Thoracic aorta (tissue), 2 donors: ENCODE measurements at regions not wholly inside any gene's neighbourhood (a gene's known extent, or its start where the extent isn't known, plus 50 kb on each side); places are given as distances from the start of the nearest gene placed in this dataset.

Experiments
- ATAC-seq: fragments of 150-250 bp; one replicate; pipeline ENCODE4 v1.8.0; 2017; ENCODE audit warnings: low read depth; ENCODE audit not compliant: insufficient number of reproducible peaks, low FRiP score
- DNase-seq: peaks from one replicate; pipeline ENCODE4 v3.0.0-alpha.2; 2020; ENCODE audit warnings: low spot score
- H3K27ac ChIP-seq, 2 donors: fragments of 200-600 bp; sonication (generic); 1 replicate in 1 of 2; 2 replicates in 1 of 2; pipeline ENCODE4 v1.5.1; 2016; ENCODE audit warnings: mild to moderate bottlenecking in 2 of 2, moderate library complexity in 2 of 2
- H3K27me3 ChIP-seq: fragments of 200-600 bp; sonication (generic); replicated peaks from 2 replicates; pipeline ENCODE4 v1.6.0; 2016; ENCODE audit warnings: mild to moderate bottlenecking; ENCODE audit not compliant: insufficient read depth
- H3K36me3 ChIP-seq: fragments of 200-600 bp; sonication (generic); one replicate; pipeline ENCODE4 v1.5.1; 2016
- H3K4me1 ChIP-seq, 2 donors: fragments of 200-600 bp; sonication (generic); 1 replicate in 1 of 2; 2 replicates in 1 of 2; pipeline versions ENCODE4 v1.5.1 to v1.6.0; 2016; ENCODE audit warnings: low read depth in 2 of 2, mild to moderate bottlenecking in 1 of 2; ENCODE audit not compliant: control insufficient read depth in 1 of 2
- H3K4me3 ChIP-seq: fragments of 200-600 bp; sonication (generic); 2 replicates; pipeline ENCODE4 v1.5.1; 2016; ENCODE audit warnings: mild to moderate bottlenecking
- H3K9me3 ChIP-seq: fragments of 200-600 bp; sonication (generic); 2 replicates; pipeline ENCODE4 v1.5.1; 2016
- CTCF ChIP-seq: fragments of 200-600 bp; sonication (generic); IDR thresholded peaks from one replicate; pipeline ENCODE4 v1.5.1; 2019; ENCODE audit warnings: antibody characterized with exemption

- DNase-seq = no peak
- Histone ChIP-seq H3K27ac (no peak overlapping the region), H3K27me3 (no peaks in the 10 kb centered on the region), H3K4me1 (peaks cover 0 to 13% of the 10 kb centered on the region in 2 donors), H3K9me3 (no peaks in the 10 kb centered on the region), H3K4me3 (no peak overlapping the region), H3K36me3 (no peaks in the 10 kb centered on the region)
- no peak for ATAC-seq
- no peak for TF ChIP-seq CTCF
These were observed 149.0 kb upstream of the GSC start for GRCh38 chr14:94918896-94919295.

GRCh38 chr14:94917041-94917600 lies 147.2 kb upstream of the GSC start:
- no peak for ATAC-seq
- H3K36me3 ChIP-seq = no peaks in the 10 kb centered on the region
- H3K27me3 ChIP-seq = no peaks in the 10 kb centered on the region
- H3K4me1 ChIP-seq = peaks cover 0 to 9% of the 10 kb centered on the region in 2 donors
- no peak for DNase-seq
- TF ChIP-seq CTCF = no peak
- H3K9me3 ChIP-seq = no peaks in the 10 kb centered on the region
- no peak overlapping the region for H3K27ac ChIP-seq
- no peak overlapping the region for H3K4me3 ChIP-seq

- no peak for TF ChIP-seq CTCF
- no peaks in the 10 kb centered on the region for H3K27me3 ChIP-seq
- DNase-seq (no peak), ATAC-seq (no peak)
- no peak overlapping the region for H3K4me3 ChIP-seq
- no peaks in the 10 kb centered on the region for H3K9me3 ChIP-seq
- H3K27ac ChIP-seq = no peak overlapping the region
- no peaks in the 10 kb centered on the region for H3K4me1 ChIP-seq
- no peaks in the 10 kb centered on the region for H3K36me3 ChIP-seq
These were observed 144.3 kb upstream of the GSC start for GRCh38 chr14:94914191-94914590.

GRCh38 chr14:94907626-94908261 lies 137.8 kb upstream of the GSC start:
- DNase-seq = no peak
- no peaks in the 10 kb centered on the region for H3K27me3 ChIP-seq
- H3K4me3 ChIP-seq = no peak overlapping the region
- no peak for ATAC-seq
- no peaks in the 10 kb centered on the region for H3K4me1 ChIP-seq
- TF ChIP-seq CTCF = no peak
- no peaks in the 10 kb centered on the region for H3K36me3 ChIP-seq
- no peak overlapping the region for H3K27ac ChIP-seq
- H3K9me3 ChIP-seq = no peaks in the 10 kb centered on the region

- TF ChIP-seq CTCF = no peak
- no peak for DNase-seq
- no peak overlapping the region for H3K4me3 ChIP-seq
- no peaks in the 10 kb centered on the region for H3K27me3 ChIP-seq
- no peak for ATAC-seq
- no peaks in the 10 kb centered on the region for H3K9me3 ChIP-seq
- H3K36me3 ChIP-seq = no peaks in the 10 kb centered on the region
- no peak overlapping the region for H3K27ac ChIP-seq
- H3K4me1 ChIP-seq = no peaks in the 10 kb centered on the region
These were observed 137.2 kb upstream of the GSC start for GRCh38 chr14:94906991-94907587.
